Sciatic nerve (tissue), 2 donors: ENCODE measurements at regions not wholly inside any gene's neighbourhood (a gene's known extent, or its start where the extent isn't known, plus 50 kb on each side); places are given as distances from the start of the nearest gene placed in this dataset.
"Not testable (repeated sequence)": the region's sequence is repeated elsewhere in the genome, so short reads cannot be mapped to it uniquely, and the experiment has no call there.

Experiments
- ATAC-seq: fragments of 200-7000 bp; cut with Tn5 transposase; one replicate; pipeline ENCODE4 v1.9.1; 2020; ENCODE audit warnings: mild to moderate bottlenecking, moderate library complexity
- DNase-seq: peaks from one replicate; pipeline ENCODE4 v3.0.0-alpha.2; 2020; ENCODE audit warnings: low spot score
- intact Hi-C: fragments of 100-400 bp; cut with DNase I; formaldehyde crosslinking; loops from one replicate; pipeline ENCODE4 v1.14.2; 2022
- donor health status: DM: no; HTN: no; CAD: no.
- donor health status: DM: no; HTN: no; CAD: no.

GRCh38 chr2:71932037-71932779 is 215.5 kb downstream of the CYP26B1 start:
- no peak for ATAC-seq
- DNase-seq, result no peak
- intact Hi-C loops, result loop anchor here (10.0 kb wide), 1 partner anchor 203 kb away; no protein-coding TSS in a partner anchor

- intact Hi-C loops, result loop anchor here (10.0 kb wide), 1 partner anchor 205 kb away; no protein-coding TSS in a partner anchor
- DNase-seq (no peak), ATAC-seq (no peak)
Observed at GRCh38 chr2:71930049-71930681, 217.5 kb downstream of the CYP26B1 start.

GRCh38 chr2:71929482-71929772 is 218.2 kb downstream of the CYP26B1 start:
- ATAC-seq (no peak), DNase-seq (no peak)
- intact Hi-C loops, result no loop called here

- no peak for ATAC-seq
- no peak for DNase-seq
- intact Hi-C loops, result no loop called here
Observed at GRCh38 chr2:71928734-71929481, 218.8 kb downstream of the CYP26B1 start.

GRCh38 chr2:71927757-71928715 is 219.6 kb downstream of the CYP26B1 start:
- ATAC-seq (no peak), DNase-seq (no peak)
- intact Hi-C loops, result no loop called here

- DNase-seq (no peak), ATAC-seq (no peak)
- intact Hi-C loops, result no loop called here
Observed at GRCh38 chr2:71926876-71927756, 220.5 kb downstream of the CYP26B1 start.

GRCh38 chr2:71926089-71926447 is 221.6 kb downstream of the CYP26B1 start:
- DNase-seq (no peak), ATAC-seq (no peak)
- intact Hi-C loops, result no loop called here

GRCh38 chr2:71925268-71926088 is 222.2 kb downstream of the CYP26B1 start:
- DNase-seq (no peak), ATAC-seq (no peak)
- intact Hi-C loops, result no loop called here

GRCh38 chr2:71923887-71924533 is 223.7 kb downstream of the CYP26B1 start:
- peak; percentile 89 for ATAC-seq
- DNase-seq, result no peak
- intact Hi-C loops, result no loop called here

GRCh38 chr2:71923143-71923525 is 224.5 kb downstream of the CYP26B1 start:
- intact Hi-C loops, result no loop called here

GRCh38 chr2:71922499-71923142 is 225.0 kb downstream of the CYP26B1 start:
- ATAC-seq, result peak; percentile 13

More at GRCh38 chr2:71923143-71923525, 224.5 kb downstream of the CYP26B1 start:
- ATAC-seq, result peak; percentile 56
- no peak for DNase-seq

GRCh38 chr2:71922091-71922490 is 225.6 kb downstream of the CYP26B1 start:
- no peak for ATAC-seq
- intact Hi-C loops, result no loop called here
- DNase-seq, result no peak

More at GRCh38 chr2:71922499-71923142, 225.0 kb downstream of the CYP26B1 start:
- DNase-seq, result no peak
- intact Hi-C loops, result no loop called here

- intact Hi-C loops, DNase-seq, ATAC-seq: not testable (repeated sequence)
Observed at GRCh38 chr2:71920819-71921218, 226.8 kb downstream of the CYP26B1 start.

- no peak for ATAC-seq
- intact Hi-C loops, result no loop called here
- no peak for DNase-seq
Observed at GRCh38 chr2:71919708-71920107, 228.0 kb downstream of the CYP26B1 start.

- no peak for ATAC-seq
- DNase-seq, result no peak
- intact Hi-C loops, result no loop called here
Observed at GRCh38 chr2:71910277-71910676, 237.4 kb downstream of the CYP26B1 start.

- DNase-seq (no peak), ATAC-seq (no peak)
- intact Hi-C loops, result no loop called here
Observed at GRCh38 chr2:71908798-71909197, 238.9 kb downstream of the CYP26B1 start.
